HG02678 (cell line): ENCODE measurements at regions not wholly inside any gene's neighbourhood (a gene's known extent, or its start where the extent isn't known, plus 50 kb on each side); places are given as distances from the start of the nearest gene placed in this dataset.

Experiments used
- ATAC-seq: cut with Tn5 transposase; IDR thresholded peaks from one replicate; pipeline ENCODE4 v1.9.1; 2021; ENCODE audit warnings: mild to moderate bottlenecking, moderate library complexity; ENCODE audit not compliant: unreplicated experiment

DNA sequence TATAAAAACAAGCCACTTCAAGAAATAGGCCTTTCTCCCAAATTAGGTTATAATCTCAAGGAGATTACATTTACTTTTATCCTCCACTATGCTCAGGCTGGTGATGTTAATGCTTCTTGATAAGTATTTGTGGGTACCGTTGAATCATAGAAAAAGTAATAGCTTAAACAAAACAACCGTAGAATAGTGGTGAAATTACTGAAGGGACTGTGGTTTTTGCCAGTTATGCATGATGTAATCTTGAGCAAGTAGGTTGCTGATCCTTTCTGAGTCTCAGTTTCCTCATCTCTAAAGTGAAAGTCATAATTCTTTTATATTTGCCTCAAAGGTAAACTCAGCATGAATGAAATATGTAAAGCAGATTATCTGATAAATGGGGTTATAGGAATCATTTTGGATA is 187.3 kb upstream of the JAG1 start:
- ATAC-seq = no peak

DNA sequence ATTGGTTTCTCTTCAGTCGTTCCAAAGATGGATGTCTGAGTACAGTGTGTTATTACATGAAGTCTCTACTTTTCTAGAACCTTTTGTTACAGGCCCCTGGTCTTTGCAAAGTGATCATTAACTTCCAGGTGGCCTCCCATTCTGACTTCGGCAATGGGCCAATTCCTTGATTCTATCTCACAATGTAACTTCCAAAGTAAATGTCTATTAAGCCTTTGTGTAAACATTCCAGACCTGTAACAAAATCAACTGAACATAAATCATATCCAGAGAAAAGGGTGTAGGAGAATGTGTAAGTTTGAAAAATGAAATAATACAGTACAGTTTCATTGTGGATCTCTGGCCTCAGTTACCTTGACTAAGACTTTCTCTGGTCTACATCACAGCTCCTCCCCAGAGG is 187.8 kb upstream of the JAG1 start:
- ATAC-seq = no peak

DNA sequence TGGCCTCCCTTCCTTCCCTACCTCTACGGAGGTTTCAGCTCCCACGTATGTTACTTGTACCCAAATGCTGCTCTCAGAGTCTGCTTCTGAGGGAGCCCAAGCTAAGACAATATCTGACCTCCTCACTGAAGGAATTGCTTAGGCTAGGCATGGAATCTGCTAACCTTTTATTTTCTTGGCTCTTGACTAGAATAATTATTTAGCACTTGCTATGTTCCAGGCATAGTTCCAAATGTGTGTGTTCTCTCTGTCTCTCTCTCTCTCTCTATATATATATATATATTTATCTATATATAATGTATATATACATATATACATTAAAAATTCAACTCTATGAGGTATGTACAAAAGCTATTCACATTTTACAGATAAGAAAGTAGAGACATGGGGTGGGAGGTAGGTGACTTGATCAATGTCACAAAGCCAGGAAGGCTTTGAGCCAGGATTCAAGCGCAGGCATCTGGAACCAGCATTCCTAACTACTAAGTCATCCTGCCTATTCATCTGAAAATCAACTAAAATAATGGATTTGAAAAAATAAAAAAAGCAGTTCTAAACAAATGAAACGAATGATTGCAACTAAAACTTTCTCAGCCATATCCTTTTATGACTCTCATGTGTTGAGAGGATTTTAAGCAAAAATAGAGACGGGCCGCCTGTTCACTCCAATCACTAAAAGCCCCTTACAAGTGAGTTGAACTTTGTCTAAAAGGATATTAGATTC is 189.7 kb upstream of the JAG1 start:
- ATAC-seq = no peak

DNA sequence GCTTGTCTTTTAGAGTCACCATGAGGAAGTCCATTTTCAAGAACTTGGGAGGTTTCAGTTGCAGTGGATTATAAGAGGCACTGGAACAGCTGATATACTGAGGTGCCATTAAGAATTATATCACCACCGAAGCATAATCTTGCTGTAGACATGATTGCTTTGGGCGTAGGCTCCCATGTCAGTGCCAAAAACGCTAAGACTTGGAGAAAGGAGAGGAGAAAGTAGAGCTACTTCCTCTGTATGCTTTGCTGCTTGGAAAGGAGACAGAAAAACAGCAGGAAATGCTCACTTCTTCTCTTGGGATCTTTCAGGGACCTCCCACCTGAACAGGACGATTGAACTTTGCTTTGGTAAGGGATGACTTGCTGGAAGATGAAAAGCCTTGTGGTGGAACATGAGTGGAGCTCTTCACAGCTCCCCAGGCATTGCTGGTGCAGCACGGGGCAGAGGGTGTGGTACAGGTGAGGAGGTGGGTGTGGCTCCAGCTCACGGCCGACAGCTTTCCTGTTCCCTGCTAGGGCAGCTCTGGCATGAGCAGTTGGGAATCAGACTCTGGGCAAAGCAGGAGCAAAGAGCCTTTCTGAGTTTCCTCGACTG is 190.4 kb upstream of the JAG1 start:
- ATAC-seq = no peak

DNA sequence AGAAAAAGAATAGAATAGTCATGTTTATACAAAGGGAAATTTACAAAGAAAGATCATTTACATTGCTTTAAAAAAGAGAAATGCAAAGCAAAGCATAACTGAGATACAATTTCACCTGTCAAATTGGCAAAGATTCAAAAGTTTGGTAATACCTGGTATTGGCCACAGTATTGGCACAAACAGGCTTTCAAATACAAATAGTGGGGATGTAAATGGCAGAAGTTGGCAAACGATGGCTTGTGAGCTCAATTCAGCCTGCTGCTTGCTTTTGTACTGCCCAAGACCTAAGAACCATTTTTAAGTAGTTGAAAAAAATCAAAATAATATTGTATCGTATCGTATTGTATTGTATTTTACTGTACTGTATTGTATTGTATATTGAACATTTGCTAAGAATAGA is 194.5 kb upstream of the JAG1 start:
- no peak for ATAC-seq

DNA sequence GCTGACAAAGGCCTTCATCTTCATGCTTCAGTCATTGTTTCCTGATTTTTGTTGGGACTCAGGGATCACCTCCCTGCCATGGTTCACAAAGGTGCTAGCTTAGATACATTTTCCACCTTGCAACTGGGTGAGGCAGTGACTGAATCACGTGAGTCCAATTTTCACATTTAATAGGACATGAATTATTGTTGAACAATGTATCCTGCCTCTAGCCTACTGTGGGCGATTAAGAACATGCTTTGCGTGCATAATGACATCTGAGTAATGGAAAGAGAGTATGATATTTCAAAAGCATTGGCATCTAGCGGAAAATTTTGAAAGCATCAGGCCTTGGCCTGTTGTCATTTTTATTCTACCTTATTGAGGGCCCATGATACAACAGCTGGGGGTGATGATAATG is 199.2 kb upstream of the JAG1 start:
- no peak for ATAC-seq

DNA sequence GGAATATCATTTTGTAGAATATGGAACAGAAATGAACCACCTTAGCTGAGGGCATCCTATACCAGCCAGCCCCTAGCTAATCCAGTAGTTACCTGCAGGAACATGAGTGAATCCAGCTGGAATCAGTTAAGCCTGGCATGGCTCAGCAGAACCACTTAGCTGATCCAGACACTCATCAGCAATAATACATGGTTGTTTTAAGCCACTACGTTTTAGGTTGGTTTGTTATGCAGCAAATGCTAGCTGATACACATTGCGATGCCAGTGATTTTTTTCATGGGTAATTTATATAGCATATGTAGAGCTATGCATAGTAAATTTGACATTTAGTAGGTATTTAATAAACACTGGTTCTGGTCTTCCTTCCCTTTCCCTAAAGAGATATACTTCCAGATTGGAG is 201.9 kb upstream of the JAG1 start:
- ATAC-seq = no peak

DNA sequence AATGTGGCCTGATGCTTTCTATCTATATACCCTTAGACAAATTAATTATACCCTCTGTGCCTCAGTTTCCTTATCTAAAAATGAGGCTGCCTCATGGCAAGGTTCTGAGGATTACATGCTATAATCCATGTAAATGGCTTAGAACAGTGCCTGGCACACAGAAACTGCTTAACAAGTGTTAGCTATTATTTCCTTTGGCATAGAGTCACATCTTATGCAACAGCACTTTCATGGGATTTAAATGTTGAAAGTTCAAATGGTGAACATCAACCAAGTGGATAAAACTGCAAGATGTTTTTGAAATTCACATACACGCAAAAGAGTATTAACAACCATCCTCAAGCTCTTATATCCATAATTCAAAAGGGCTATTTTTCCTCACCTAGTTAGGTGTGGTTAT is 202.8 kb upstream of the JAG1 start:
- no peak for ATAC-seq

DNA sequence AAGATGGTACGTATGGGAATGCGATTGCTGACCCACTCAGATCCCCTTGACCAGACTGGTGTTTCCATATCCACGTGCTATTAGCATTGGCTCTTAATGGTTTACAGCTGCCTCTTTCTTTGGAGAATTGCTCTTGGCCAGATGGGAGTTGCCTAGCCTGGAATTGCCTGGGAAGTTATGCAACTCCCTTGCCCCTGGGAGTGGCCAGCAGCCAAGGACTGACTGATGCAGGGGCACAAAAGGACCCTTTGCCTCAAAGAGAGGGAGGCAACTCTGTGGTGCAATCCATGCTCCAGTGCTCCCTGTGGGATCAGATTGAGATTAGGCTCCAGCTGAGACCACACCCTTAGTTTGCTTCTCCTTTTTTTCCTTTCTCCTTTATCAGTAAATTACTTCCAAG is 203.5 kb upstream of the JAG1 start:
- no peak for ATAC-seq

DNA sequence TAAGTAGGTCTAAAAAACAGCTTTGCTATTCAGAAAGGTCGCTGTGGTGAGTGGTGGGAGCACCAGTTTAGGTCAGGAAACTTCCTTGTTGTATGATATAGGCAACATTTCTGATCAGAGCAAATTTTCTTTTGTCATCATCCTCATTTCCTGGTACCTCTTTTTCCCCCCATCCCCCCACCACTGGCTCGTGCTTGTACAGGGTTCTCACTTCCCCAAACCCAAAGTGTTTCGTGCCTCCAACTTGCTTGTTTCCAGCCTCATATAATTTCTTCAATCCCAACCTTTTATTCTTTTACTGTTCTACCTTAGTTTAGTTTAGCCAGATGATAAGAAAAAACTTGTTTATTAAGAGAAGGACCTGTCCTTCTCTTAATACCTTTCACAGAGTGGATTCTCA is 209.4 kb upstream of the JAG1 start:
- ATAC-seq = no peak

DNA sequence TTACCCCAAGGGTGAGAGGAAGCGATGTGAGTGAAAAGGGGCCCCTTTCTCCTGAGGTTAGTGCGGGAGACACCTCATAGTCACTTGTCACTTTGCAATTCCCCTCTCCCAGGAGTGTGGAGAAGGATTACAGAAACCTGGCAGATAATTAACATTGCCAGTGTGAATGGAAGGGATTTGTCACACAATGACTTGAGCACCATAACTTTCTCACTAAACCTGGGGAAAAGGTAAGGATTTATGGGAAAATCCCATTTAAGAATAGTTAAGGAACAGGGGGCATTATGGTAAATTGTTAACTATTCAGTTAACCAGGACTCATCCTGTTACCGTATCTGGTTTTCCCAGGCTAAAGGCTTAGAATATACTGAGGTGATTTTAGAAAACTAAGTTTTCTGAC is 219.5 kb upstream of the JAG1 start:
- no peak for ATAC-seq

DNA sequence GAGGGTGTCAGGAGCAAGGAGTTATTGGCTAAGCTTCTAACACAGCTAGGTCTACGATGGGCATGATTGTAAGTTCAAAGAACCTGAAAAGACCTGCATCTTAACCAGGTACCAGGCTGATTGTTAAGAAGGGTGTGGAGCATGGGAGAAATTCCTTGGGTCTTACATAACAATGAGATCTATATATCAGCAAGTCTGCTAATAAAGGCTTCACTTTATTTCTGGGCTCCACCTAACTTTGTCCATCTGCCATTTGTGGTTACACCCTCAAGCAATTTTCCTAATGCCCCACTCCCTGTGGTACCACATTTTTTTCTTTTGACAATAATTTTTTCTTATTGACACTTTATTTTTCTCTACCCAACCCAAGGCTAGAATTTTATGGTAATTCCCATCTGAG is 223.5 kb upstream of the JAG1 start:
- ATAC-seq = no peak

DNA sequence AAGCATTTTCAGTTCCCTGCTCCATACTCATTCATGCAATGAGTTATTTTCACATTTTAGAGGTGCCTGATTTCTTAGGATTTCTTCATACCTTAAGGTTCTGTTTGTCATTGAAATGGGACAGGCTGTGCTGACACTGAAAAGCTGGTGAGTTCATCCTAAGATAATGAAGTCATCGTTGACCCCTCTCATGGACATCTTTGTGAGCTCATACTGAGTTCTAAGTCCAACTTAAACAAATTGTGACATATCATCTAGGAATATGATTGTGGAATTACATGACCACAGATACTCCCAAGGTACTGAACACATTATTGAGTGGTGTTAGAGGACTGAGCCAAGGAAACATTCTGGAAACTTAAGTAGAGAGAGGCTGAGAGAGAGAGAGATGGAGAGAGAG is 224.8 kb upstream of the JAG1 start:
- no peak for ATAC-seq

DNA sequence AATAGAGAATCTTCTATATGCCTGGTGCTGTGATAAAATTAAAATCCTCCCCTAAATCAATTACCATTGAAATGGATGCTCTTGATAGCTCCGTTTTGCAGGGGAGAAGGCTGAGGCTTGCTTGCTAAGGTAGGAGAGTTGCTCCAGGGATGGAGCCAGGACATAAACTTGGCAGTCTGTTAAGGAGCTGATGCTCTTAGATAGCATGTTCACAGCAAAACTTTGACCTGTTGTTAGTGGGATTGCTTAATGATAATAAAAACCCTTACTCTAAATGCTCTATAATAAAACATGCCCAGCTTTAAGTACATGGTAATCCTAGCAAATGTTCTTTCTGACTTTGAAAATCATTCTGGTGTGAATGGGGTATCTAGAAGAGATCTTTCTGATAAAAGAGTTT is 228.4 kb upstream of the JAG1 start:
- no peak for ATAC-seq

DNA sequence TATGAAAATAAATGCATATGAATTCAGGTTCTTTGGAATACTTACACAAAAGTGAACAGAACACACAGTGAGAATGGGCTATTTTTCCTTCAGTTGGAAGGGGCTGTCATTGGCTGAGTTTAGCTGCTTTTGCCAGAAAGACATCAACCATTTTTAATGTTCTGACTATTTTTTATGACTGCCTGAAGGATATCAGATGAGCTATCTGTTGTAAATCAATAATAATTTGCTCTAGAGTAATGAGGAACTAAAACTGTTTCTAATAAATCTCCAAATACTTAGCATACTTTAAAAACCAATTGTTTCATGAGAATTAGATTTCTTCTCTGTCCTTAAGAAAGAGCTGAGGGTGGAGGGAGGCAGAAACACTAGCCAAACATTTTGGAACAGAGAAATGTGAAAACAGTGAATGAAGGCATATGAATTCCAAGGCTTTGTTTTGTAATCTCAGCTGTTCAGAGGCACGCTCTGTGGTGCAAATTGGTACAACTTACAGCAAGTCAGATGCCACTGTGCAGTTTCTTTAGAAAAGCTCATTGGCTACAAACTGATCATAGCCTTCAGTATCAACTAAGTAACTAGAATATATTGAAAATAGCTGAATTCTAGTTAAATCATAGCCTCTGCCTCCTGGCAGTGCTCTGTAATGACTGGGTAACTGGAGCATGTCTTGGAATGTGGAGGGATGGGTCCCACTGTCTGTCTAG is 228.9 kb upstream of the JAG1 start:
- ATAC-seq = no peak

DNA sequence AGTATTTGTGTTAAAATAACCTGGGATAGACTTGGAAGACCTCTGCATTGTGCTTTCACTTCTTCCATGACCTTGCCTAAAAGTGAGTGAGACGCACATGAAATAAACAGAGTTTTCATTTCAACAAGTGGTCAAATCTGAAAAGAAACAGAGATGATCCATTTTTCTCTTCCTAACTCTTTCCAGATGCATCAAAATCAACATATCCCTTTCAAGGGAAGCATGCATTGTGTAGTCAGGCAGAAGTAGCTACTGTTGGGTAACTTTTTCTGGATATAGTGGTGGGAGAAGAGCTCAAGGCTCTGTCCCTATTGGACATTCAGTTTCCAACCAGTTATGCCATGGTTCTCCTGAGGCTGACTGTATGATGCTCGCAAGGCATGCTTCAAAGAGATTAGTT is 233.0 kb upstream of the JAG1 start:
- ATAC-seq = no peak

DNA sequence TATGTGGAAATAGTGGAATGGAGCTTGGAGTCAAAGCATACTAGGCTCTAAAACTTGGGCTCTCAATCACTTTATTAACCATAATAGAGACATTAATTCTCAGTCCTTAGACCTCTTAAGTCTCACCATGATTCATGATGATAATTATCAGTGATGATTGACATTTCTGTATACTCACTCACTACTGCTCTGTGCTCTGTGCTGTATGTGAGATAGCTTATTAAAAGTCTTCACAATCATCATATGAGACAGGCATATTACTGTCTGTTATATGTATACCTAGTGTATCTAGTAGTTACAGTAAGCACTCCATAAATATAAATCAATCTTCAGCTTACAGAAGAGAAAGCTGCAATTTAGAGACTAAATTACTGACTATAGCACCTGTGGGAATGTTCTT is 236.0 kb upstream of the JAG1 start:
- no peak for ATAC-seq

DNA sequence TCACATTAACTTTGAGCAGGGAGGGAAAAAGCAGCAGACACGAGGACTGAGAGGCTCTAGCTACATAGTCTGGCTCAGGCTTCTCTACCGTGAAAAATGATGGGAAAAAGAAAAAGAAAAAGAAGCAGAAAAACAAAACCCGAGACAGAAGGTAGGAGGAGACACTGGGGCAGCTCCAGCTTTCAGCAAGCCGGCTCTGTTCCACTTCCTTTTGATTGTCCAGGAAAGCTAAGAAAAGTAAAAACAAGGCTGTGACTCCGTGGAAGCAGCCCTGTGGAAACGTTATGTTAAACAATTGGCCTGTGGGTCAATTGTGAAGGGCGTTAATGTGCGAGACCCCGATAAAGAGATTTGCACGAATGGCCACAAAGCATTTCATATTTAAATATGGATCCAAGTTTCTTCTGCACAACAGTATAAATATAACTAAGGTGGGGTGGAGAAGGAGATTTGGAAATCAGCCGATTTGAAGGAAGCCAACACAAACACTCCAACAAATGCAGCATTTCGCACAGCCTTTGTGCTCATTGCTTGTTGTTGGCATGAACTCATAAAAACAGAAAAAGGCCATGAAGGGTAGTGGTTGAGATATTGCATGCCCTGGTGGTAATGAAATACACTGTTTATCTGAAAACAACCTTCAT is 236.9 kb upstream of the JAG1 start:
- no peak for ATAC-seq

DNA sequence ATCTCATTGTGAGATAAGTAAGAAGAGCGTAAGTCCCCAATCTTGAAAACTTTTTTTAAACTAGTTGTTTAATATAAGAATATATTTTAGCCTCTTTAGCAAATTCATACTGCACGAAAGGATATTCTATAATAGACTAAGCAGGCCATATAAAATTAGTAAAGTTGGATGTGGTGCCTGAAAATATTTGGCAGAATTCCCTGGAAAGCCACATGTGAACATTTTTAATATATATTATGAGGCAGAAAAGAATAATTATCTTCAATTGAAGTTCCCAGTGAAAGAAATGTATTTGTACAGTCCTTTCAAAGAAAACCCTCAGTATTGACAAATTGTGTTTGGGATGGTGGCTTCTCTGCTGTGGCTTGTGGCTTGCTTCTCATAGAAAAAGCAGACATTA is 237.5 kb upstream of the JAG1 start:
- ATAC-seq = no peak

DNA sequence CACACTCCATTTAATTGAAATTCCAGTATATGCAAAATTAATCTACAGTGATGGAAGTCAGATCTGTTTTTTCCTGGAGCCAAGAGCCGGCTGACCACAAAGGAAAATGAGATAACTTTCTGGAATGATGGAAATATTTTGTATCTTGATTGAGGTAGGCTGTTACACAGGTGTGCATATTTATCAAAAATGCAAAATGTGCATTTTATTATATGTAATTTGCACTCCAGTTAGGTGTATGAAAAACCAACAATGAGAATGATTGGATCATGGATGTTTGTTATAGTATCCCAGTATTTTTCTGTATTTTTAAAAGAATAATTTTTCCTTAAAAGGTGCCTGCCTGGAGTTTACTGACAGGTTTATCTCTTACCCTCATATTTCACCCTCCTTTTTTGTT is 242.0 kb upstream of the JAG1 start:
- ATAC-seq = no peak

DNA sequence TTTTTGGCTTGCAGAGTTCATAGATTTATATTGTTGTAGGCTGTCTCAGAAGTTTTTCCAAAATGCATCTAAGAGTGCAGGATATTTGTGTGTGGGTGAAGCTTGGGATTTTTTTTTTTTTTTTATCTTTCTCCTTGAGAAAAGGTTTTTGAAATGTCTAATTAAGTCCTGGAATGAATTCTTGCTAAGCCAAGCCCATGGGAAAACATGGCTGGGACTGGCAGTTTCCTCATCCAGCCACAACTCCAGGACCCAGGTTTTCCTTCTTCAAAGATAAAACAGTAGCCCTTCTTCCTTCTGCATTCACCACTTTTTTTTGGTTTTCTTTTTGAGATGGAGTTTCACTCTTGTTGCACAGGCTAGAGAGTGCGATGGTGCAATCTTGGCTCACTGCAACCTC is 242.5 kb upstream of the JAG1 start:
- ATAC-seq = no peak

DNA sequence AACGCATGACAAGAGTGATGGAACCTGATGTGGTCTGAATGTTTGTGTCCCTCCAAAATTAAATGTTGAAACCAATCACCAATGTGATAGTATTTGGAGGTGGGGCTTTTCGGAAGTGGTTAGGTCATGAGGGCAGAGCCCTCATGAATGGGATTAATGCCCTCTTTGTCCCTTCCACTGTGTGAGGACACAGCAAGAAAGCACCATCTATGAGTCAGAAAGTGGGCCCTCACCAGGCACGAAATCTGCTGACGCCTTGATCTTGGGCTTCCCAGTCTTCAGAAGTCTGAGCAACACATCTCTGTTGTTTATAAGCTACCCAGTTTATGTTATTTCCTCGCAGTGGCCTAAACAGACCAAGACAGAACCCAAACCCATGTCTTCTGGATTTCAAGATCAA is 244.0 kb upstream of the JAG1 start:
- no peak for ATAC-seq
